ENCODE measurements at regions not wholly inside any gene's neighbourhood (a gene's known extent, or its start where the extent isn't known, plus 50 kb on each side); places are given as distances from the start of the nearest gene placed in this dataset.

GRCh38 chr4:151459375-151459774, 50.4 kb downstream of the FHIP1A start:
- Histone ChIP-seq H3K4me1 (no peaks in the 10 kb centered on the region), H3K27ac (no peak overlapping the region), H3K36me3 (no peaks in the 10 kb centered on the region), H3K4me3 (no peak overlapping the region), H3K9me3 (no peaks in the 10 kb centered on the region), H3K27me3 (no peaks in the 10 kb centered on the region)
- TF ChIP-seq POLR2A (IDR thresholded peaks at IDR 0.05) (no peak), CTCF (IDR thresholded peaks at IDR 0.05) (no peak)
- DNase-seq, result no peak
- intact Hi-C loops (cut with DNase I; ENCODE audit: low total_unique reads), result no loop called here

GRCh38 chr4:151460434-151460833, 51.5 kb downstream of the FHIP1A start:
- intact Hi-C loops (cut with DNase I; ENCODE audit: low total_unique reads), result no loop called here
- no peak for DNase-seq
- H3K4me1 ChIP-seq, result no peaks in the 10 kb centered on the region
- H3K36me3 ChIP-seq, result no peaks in the 10 kb centered on the region
- no peaks in the 10 kb centered on the region for H3K27me3 ChIP-seq
- H3K27ac ChIP-seq, result no peak overlapping the region
- H3K4me3 ChIP-seq, result no peak overlapping the region
- TF ChIP-seq POLR2A (IDR thresholded peaks at IDR 0.05), result no peak
- no peak for TF ChIP-seq CTCF (IDR thresholded peaks at IDR 0.05)
- H3K9me3 ChIP-seq, result no peaks in the 10 kb centered on the region

GRCh38 chr4:151462554-151462953, 53.6 kb downstream of the FHIP1A start:
- H3K27ac ChIP-seq, result no peak overlapping the region
- H3K4me1 ChIP-seq, result no peaks in the 10 kb centered on the region
- intact Hi-C loops (cut with DNase I; ENCODE audit: low total_unique reads), result no loop called here
- no peaks in the 10 kb centered on the region for H3K9me3 ChIP-seq
- TF ChIP-seq CTCF (IDR thresholded peaks at IDR 0.05), result no peak
- no peak for TF ChIP-seq POLR2A (IDR thresholded peaks at IDR 0.05)
- DNase-seq, result no peak
- no peaks in the 10 kb centered on the region for H3K36me3 ChIP-seq
- no peaks in the 10 kb centered on the region for H3K27me3 ChIP-seq
- no peak overlapping the region for H3K4me3 ChIP-seq

GRCh38 chr4:151468715-151469696, 60.0 kb downstream of the FHIP1A start:
- Histone ChIP-seq H3K4me3 (no peak overlapping the region), H3K4me1 (peaks cover 0 to 3% of the 10 kb centered on the region in 2 donors), H3K27ac (no peak overlapping the region), H3K36me3 (no peaks in the 10 kb centered on the region), H3K9me3 (no peaks in the 10 kb centered on the region), H3K27me3 (no peaks in the 10 kb centered on the region)
- intact Hi-C loops (cut with DNase I; ENCODE audit: low total_unique reads), result no loop called here
- DNase-seq, result no peak
- no peak for TF ChIP-seq CTCF (IDR thresholded peaks at IDR 0.05)
- no peak for TF ChIP-seq POLR2A (IDR thresholded peaks at IDR 0.05)

GRCh38 chr4:151469970-151470369, 61.0 kb downstream of the FHIP1A start:
- Histone ChIP-seq H3K27me3 (no peaks in the 10 kb centered on the region), H3K4me1 (peaks cover 0 to 3% of the 10 kb centered on the region in 2 donors), H3K9me3 (no peaks in the 10 kb centered on the region), H3K27ac (no peak overlapping the region), H3K4me3 (no peak overlapping the region), H3K36me3 (no peaks in the 10 kb centered on the region)
- no peak for TF ChIP-seq POLR2A (IDR thresholded peaks at IDR 0.05)
- no peak for TF ChIP-seq CTCF (IDR thresholded peaks at IDR 0.05)
- DNase-seq, result no peak
- intact Hi-C loops (cut with DNase I; ENCODE audit: low total_unique reads), result no loop called here
